ENCODE measurements at regions not wholly inside any gene's neighbourhood (a gene's known extent, or its start where the extent isn't known, plus 50 kb on each side); places are given as distances from the start of the nearest gene placed in this dataset.
"Not testable (repeated sequence)": the region's sequence is repeated elsewhere in the genome, so short reads cannot be mapped to it uniquely, and the experiment has no call there.

- TF ChIP-seq CTCF (IDR thresholded peaks at IDR 0.05; ENCODE audit: unreplicated experiment) = no peak
- Mint-ChIP-seq H3K27ac (no peak overlapping the region), H3K4me3 (ENCODE audit: low read depth) (no peak overlapping the region), H3K36me3 (ENCODE audit: insufficient read depth) (no peaks in the 10 kb centered on the region), H3K9me3 (ENCODE audit: low read depth) (no peaks in the 10 kb centered on the region), H3K4me1 (ENCODE audit: low read depth) (no peaks in the 10 kb centered on the region), H3K27me3 (peaks cover 10% of the 10 kb centered on the region)
- no peak for DNase-seq (ENCODE audit: low spot score, unreplicated experiment)
Measured at GRCh38 chr10:25105743-25106260, 69.0 kb upstream of the GPR158 start.

GRCh38 chr10:25107756-25108155 is 67.0 kb upstream of the GPR158 start:
- Mint-ChIP-seq H3K9me3 (ENCODE audit: low read depth) (no peaks in the 10 kb centered on the region), H3K36me3 (ENCODE audit: insufficient read depth) (no peaks in the 10 kb centered on the region), H3K4me1 (ENCODE audit: low read depth) (no peaks in the 10 kb centered on the region), H3K4me3 (ENCODE audit: low read depth) (no peak overlapping the region), H3K27me3 (peaks cover 7% of the 10 kb centered on the region), H3K27ac (no peak overlapping the region)
- no peak for DNase-seq (ENCODE audit: low spot score, unreplicated experiment)
- no peak for TF ChIP-seq CTCF (IDR thresholded peaks at IDR 0.05; ENCODE audit: unreplicated experiment)

- H3K36me3 Mint-ChIP-seq (ENCODE audit: insufficient read depth); H3K27ac Mint-ChIP-seq: not testable (repeated sequence)
Measured at GRCh38 chr10:25109896-25110295, 64.9 kb upstream of the GPR158 start.

GRCh38 chr10:25112016-25112415 is 62.8 kb upstream of the GPR158 start:
- Mint-ChIP-seq H3K36me3 (ENCODE audit: insufficient read depth) (no peaks in the 10 kb centered on the region), H3K27ac (no peak overlapping the region), H3K9me3 (ENCODE audit: low read depth) (no peaks in the 10 kb centered on the region), H3K4me1 (ENCODE audit: low read depth) (peaks cover 8% of the 10 kb centered on the region), H3K4me3 (ENCODE audit: low read depth) (no peak overlapping the region), H3K27me3 (peaks cover 11% of the 10 kb centered on the region)
- TF ChIP-seq CTCF (IDR thresholded peaks at IDR 0.05; ENCODE audit: unreplicated experiment) = no peak
- no peak for DNase-seq (ENCODE audit: low spot score, unreplicated experiment)

More at GRCh38 chr10:25109896-25110295, 64.9 kb upstream of the GPR158 start:
- not testable (repeated sequence) for H3K9me3 Mint-ChIP-seq (ENCODE audit: low read depth); DNase-seq (ENCODE audit: low spot score, unreplicated experiment); H3K4me1 Mint-ChIP-seq (ENCODE audit: low read depth); H3K4me3 Mint-ChIP-seq (ENCODE audit: low read depth); H3K27me3 Mint-ChIP-seq

- peak; percentile 86 for TF ChIP-seq CTCF (IDR thresholded peaks at IDR 0.05; ENCODE audit: unreplicated experiment)
- H3K27ac Mint-ChIP-seq = no peak overlapping the region
- no peaks in the 10 kb centered on the region for H3K9me3 Mint-ChIP-seq (ENCODE audit: low read depth)
- DNase-seq (ENCODE audit: low spot score, unreplicated experiment) = peak; percentile 60
- peaks cover 8% of the 10 kb centered on the region for H3K4me1 Mint-ChIP-seq (ENCODE audit: low read depth)
- H3K4me3 Mint-ChIP-seq (ENCODE audit: low read depth) = no peak overlapping the region
- no peaks in the 10 kb centered on the region for H3K36me3 Mint-ChIP-seq (ENCODE audit: insufficient read depth)
- H3K27me3 Mint-ChIP-seq = peaks cover 11% of the 10 kb centered on the region
Measured at GRCh38 chr10:25113191-25114035, 61.4 kb upstream of the GPR158 start.

- H3K27me3 Mint-ChIP-seq = peaks cover 11% of the 10 kb centered on the region
- H3K36me3 Mint-ChIP-seq (ENCODE audit: insufficient read depth) = no peaks in the 10 kb centered on the region
- no peak overlapping the region for H3K27ac Mint-ChIP-seq
- no peaks in the 10 kb centered on the region for H3K9me3 Mint-ChIP-seq (ENCODE audit: low read depth)
- H3K4me3 Mint-ChIP-seq (ENCODE audit: low read depth) = no peak overlapping the region
- no peak for DNase-seq (ENCODE audit: low spot score, unreplicated experiment)
- peaks cover 8% of the 10 kb centered on the region for H3K4me1 Mint-ChIP-seq (ENCODE audit: low read depth)
- TF ChIP-seq CTCF (IDR thresholded peaks at IDR 0.05; ENCODE audit: unreplicated experiment) = no peak
Measured at GRCh38 chr10:25114036-25114411, 60.8 kb upstream of the GPR158 start.

All from progenitor cell of endocrine pancreas (in vitro differentiated cells).